MM.1S (cell line): ENCODE measurements at regions not wholly inside any gene's neighbourhood (a gene's known extent, or its start where the extent isn't known, plus 50 kb on each side); places are given as distances from the start of the nearest gene placed in this dataset.

Experiments
- DNase-seq: peaks from one replicate; pipeline ENCODE4 v3.0.0-alpha.2; 2015
- H2AFZ ChIP-seq: fragments of 300-600 bp; sonication (generic); 2 replicates; pipeline ENCODE4 v1.6.0; 2016; ENCODE audit warnings: antibody characterized with exemption, low read length
- H3F3A ChIP-seq: fragments of 300-600 bp; sonication (generic); 2 replicates; pipeline ENCODE4 v1.6.1; 2016; ENCODE audit warnings: mild to moderate bottlenecking, antibody characterized with exemption, low read length, moderate library complexity, mixed read lengths; ENCODE audit not compliant: insufficient read depth
- H3K27ac ChIP-seq: fragments of 300-600 bp; sonication (generic); 2 replicates; pipeline ENCODE4 v1.5.1; 2016; ENCODE audit warnings: mild to moderate bottlenecking, low read length
- H3K27me3 ChIP-seq: fragments of 300-600 bp; sonication (generic); replicated peaks from 2 replicates; pipeline ENCODE4 v1.6.0; 2016; ENCODE audit warnings: low read length; ENCODE audit not compliant: insufficient read depth
- H3K36me3 ChIP-seq: fragments of 300-600 bp; sonication (generic); replicated peaks from 2 replicates; pipeline ENCODE4 v1.6.1; 2016; ENCODE audit warnings: mild to moderate bottlenecking, low read length, mixed read lengths; ENCODE audit not compliant: insufficient read depth
- H3K4me1 ChIP-seq: fragments of 300-600 bp; sonication (generic); 2 replicates; pipeline ENCODE4 v1.6.1; 2016; ENCODE audit warnings: low read length, mixed read lengths
- H3K4me2 ChIP-seq: fragments of 300-600 bp; sonication (generic); 2 replicates; pipeline ENCODE4 v1.6.0; 2016; ENCODE audit warnings: low read depth, low read length
- H3K4me3 ChIP-seq: fragments of 300-600 bp; sonication (generic); 2 replicates; pipeline ENCODE4 v1.5.1; 2016; ENCODE audit warnings: low read length, mixed read lengths
- H3K79me2 ChIP-seq: fragments of 300-600 bp; sonication (generic); 2 replicates; pipeline ENCODE4 v1.6.1; 2016; ENCODE audit warnings: mixed run types, low read length, mixed read lengths
- H3K9ac ChIP-seq: fragments of 300-600 bp; sonication (generic); 2 replicates; pipeline ENCODE4 v1.6.1; 2016; ENCODE audit warnings: low read length, mixed read lengths
- H3K9me2 ChIP-seq: fragments of 300-600 bp; sonication (generic); replicated peaks from 2 replicates; pipeline ENCODE4 v1.6.1; 2016; ENCODE audit warnings: mild to moderate bottlenecking, low read length, mixed read lengths; ENCODE audit not compliant: insufficient read depth
- H3K9me3 ChIP-seq: fragments of 300-600 bp; sonication (generic); replicated peaks from 2 replicates; pipeline ENCODE4 v1.6.1; 2016; ENCODE audit warnings: mild to moderate bottlenecking, low read length, mixed read lengths; ENCODE audit not compliant: insufficient read depth
- H4K20me1 ChIP-seq: fragments of 300-600 bp; sonication (generic); 2 replicates; pipeline ENCODE4 v1.6.1; 2016; ENCODE audit warnings: mild to moderate bottlenecking, low read length, moderate library complexity, mixed read lengths; ENCODE audit not compliant: insufficient read depth
- EZH2 ChIP-seq: fragments of 300-600 bp; sonication (generic); optimal IDR thresholded peaks from 2 replicates; pipeline ENCODE3; 2017; ENCODE audit warnings: low read depth, mild to moderate bottlenecking, antibody characterized with exemption, low read length, mixed read lengths
- EZH2phosphoT487 ChIP-seq: fragments of 300-600 bp; sonication (generic); IDR thresholded peaks from 2 replicates; pipeline ENCODE4 v1.6.1; 2018; ENCODE audit warnings: antibody characterized with exemption, low read length
- TF ChIP-seq, protein P1 (sequence below): fragments of 300-600 bp; sonication (generic); IDR thresholded peaks from 2 replicates; pipeline ENCODE4 v1.5.1; 2016; ENCODE audit warnings: antibody characterized with exemption, low read length, mixed read lengths

DNA sequence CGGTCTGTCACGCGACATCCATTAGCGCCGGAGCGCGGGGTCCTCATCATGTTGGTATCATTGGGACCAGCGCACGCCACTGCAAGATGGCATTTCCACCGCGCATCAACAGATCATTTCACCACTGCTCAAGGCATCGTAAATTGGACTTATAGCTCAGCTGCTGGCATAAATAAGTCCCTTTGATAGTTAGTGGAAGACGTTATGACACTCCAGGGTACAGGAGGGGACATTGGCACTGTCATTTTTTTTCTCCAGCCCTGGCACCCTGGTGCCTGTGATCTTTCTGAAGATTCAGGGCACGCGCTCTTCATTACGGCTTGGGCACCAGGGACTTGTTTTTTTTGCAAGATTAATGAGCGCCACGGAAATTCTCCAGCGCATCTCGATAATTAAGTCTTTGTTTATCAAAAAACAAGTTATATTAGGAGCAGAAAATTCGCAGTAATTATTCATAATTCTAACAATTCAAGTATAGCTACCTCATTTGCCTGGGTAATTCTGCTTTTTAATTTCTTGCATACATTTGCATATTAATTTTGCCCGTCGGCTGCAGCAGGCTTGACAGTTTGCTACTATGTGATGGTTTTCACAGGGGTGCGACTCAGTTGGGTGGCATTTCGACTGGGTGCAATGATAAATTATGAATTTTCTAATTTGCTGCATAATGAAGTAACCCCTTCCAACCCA lies 167.7 kb downstream of the VRK1 start:
- Histone ChIP-seq H3K4me3 (no peak overlapping the region), H3K9ac (no peak overlapping the region), H3K4me2 (no peak overlapping the region), H3K27me3 (no peaks in the 10 kb centered on the region), H3K27ac (no peak overlapping the region), H3F3A (no peaks in the 10 kb centered on the region), H3K79me2 (no peaks in the 10 kb centered on the region), H2AFZ (no peak overlapping the region), H4K20me1 (no peaks in the 10 kb centered on the region), H3K36me3 (no peaks in the 10 kb centered on the region), H3K9me3 (no peaks in the 10 kb centered on the region), H3K4me1 (no peaks in the 10 kb centered on the region), H3K9me2 (no peaks in the 10 kb centered on the region)
- DNase-seq = no peak
- TF ChIP-seq, protein P1, sequence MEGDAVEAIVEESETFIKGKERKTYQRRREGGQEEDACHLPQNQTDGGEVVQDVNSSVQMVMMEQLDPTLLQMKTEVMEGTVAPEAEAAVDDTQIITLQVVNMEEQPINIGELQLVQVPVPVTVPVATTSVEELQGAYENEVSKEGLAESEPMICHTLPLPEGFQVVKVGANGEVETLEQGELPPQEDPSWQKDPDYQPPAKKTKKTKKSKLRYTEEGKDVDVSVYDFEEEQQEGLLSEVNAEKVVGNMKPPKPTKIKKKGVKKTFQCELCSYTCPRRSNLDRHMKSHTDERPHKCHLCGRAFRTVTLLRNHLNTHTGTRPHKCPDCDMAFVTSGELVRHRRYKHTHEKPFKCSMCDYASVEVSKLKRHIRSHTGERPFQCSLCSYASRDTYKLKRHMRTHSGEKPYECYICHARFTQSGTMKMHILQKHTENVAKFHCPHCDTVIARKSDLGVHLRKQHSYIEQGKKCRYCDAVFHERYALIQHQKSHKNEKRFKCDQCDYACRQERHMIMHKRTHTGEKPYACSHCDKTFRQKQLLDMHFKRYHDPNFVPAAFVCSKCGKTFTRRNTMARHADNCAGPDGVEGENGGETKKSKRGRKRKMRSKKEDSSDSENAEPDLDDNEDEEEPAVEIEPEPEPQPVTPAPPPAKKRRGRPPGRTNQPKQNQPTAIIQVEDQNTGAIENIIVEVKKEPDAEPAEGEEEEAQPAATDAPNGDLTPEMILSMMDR = no peak
- TF ChIP-seq EZH2 (no peak), EZH2phosphoT487 (no peak)

DNA sequence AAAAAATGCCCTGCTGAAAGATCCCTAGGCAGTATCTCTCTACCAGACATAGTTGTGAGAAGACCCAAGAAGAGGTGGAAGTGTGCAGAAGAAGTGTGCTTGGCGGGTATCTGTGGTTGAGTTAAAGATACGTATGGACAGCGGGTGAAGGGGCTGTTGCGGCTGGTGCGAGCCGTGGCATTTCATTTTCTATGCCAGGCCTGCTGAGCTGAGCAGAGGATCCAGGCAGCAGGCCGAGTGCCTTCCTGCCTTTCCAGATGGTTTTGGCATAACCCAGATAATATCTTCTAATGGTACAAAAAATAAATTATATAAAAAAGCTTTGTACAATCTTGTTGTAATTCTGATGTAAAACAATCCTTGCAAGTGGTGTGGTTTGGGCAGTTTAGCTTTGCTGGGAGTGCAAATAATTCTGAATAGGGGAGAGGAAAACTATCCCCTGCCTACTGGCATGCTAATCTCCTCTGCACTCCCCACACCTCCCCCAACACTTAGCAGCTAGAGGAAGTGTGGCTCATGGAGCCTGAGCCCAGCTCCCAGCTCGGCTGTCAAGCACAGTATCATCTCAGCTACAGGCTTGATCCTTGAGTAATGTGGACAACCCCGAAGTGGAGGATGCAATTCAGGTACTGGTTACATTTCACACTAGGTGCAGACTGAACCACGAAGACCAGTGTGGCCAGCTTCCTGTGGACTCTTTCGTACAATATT lies 168.9 kb downstream of the VRK1 start:
- H3F3A ChIP-seq = no peaks in the 10 kb centered on the region
- H3K27ac ChIP-seq = no peak overlapping the region
- H3K4me2 ChIP-seq = no peak overlapping the region
- no peaks in the 10 kb centered on the region for H3K27me3 ChIP-seq
- H3K36me3 ChIP-seq = no peaks in the 10 kb centered on the region
- H4K20me1 ChIP-seq = no peaks in the 10 kb centered on the region
- DNase-seq = no peak
- no peaks in the 10 kb centered on the region for H3K9me3 ChIP-seq
- H2AFZ ChIP-seq = no peak overlapping the region
- no peaks in the 10 kb centered on the region for H3K79me2 ChIP-seq
- H3K9me2 ChIP-seq = no peaks in the 10 kb centered on the region
- no peak overlapping the region for H3K9ac ChIP-seq
- TF ChIP-seq EZH2 (no peak), EZH2phosphoT487 (no peak)
- TF ChIP-seq, protein P1 = no peak
- H3K4me3 ChIP-seq = no peak overlapping the region
- no peaks in the 10 kb centered on the region for H3K4me1 ChIP-seq

DNA sequence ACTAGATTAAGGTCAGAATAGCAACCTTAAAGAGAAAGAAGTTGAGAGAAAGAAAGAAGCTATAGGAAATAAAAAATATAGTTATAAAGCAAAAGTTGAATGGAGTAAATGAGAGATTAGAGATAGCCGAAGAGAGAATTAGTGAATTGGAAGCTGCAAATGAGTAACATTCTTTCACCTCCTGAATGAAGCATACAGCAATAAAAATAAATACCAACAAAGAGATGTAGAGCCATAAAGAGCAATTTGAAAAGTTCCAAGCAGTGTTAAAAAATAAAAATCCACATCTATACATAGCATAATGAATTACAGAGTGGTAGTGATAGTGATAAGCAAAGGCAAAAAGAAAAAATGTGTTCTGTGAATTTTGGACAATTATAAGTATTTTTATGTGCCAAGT lies 177.9 kb downstream of the VRK1 start:
- Histone ChIP-seq H3K4me3 (no peak overlapping the region), H3K36me3 (no peaks in the 10 kb centered on the region), H3F3A (no peaks in the 10 kb centered on the region), H3K27ac (no peak overlapping the region), H3K79me2 (no peaks in the 10 kb centered on the region), H4K20me1 (no peaks in the 10 kb centered on the region), H3K27me3 (no peaks in the 10 kb centered on the region), H3K4me1 (no peaks in the 10 kb centered on the region), H3K4me2 (no peak overlapping the region), H3K9me3 (no peaks in the 10 kb centered on the region), H2AFZ (no peak overlapping the region), H3K9ac (no peak overlapping the region), H3K9me2 (no peaks in the 10 kb centered on the region)
- no peak for TF ChIP-seq EZH2
- TF ChIP-seq, protein P1 = no peak
- DNase-seq = no peak
